ENCODE measurements at regions not wholly inside any gene's neighbourhood (a gene's known extent, or its start where the extent isn't known, plus 50 kb on each side); places are given as distances from the start of the nearest gene placed in this dataset.
"Not testable (repeated sequence)": the region's sequence is repeated elsewhere in the genome, so short reads cannot be mapped to it uniquely, and the experiment has no call there.

DNA sequence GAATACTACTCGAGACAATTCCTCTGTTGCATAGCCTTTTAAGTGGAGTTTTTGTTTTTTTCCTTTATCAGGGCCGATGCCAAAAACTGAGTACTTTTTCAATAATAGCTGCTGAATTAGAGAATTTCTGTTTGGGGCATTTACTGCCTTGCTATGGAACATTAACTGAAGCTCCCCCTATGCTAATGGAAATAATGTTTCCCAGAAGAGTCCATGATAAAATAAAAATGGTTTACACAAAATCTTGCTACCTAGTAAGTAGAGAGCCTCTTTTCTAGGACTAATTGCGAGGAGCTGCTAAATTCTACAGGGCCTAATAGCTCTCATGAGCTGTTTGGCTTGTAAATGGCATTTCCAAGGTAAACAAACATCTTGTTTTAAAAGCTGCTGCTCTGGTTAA lies 128.2 kb upstream of the MYO10 start:
- no peaks in the 10 kb centered on the region for H3K4me1 ChIP-seq (ENCODE audit: insufficient read depth, low read length, severe bottlenecking)
- H3K9me2 ChIP-seq (ENCODE audit: low read depth, low read length) = no peaks in the 10 kb centered on the region
- H2AFZ ChIP-seq (ENCODE audit: low read length) = no peak overlapping the region
- no peaks in the 10 kb centered on the region for H3K9me3 ChIP-seq (ENCODE audit: low read length)
- H3K79me2 ChIP-seq (ENCODE audit: insufficient read depth, low read length) = no peaks in the 10 kb centered on the region
- TF ChIP-seq EZH2 (IDR thresholded peaks at IDR 0.05; ENCODE audit: borderline replicate concordance, low read length) (no peak), CTCF (IDR thresholded peaks at IDR 0.05; ENCODE audit: low read length) (no peak)
- no peaks in the 10 kb centered on the region for H3K27me3 ChIP-seq (ENCODE audit: insufficient read depth, low read length)
- no peak overlapping the region for H3K9ac ChIP-seq (ENCODE audit: low read length)
- H3K36me3 ChIP-seq (ENCODE audit: insufficient read depth, low read length) = no peaks in the 10 kb centered on the region
- H3K4me3 ChIP-seq (ENCODE audit: low read depth, low read length, poor library complexity, severe bottlenecking) = no peak overlapping the region
- H3F3A ChIP-seq (ENCODE audit: insufficient read depth, low read length) = no peaks in the 10 kb centered on the region
- H3K27ac ChIP-seq (ENCODE audit: low read depth, low read length, poor library complexity, severe bottlenecking) = no peak overlapping the region
- no peaks in the 10 kb centered on the region for H4K20me1 ChIP-seq (ENCODE audit: insufficient read depth, low read length)
- H3K4me2 ChIP-seq (ENCODE audit: low read length) = no peak overlapping the region

GRCh38 chr5:17065458-17065857 lies 129.4 kb upstream of the MYO10 start:
- Histone ChIP-seq H3K9me3 (ENCODE audit: low read length) (no peaks in the 10 kb centered on the region), H3K27me3 (ENCODE audit: insufficient read depth, low read length) (no peaks in the 10 kb centered on the region), H3F3A (ENCODE audit: insufficient read depth, low read length) (no peaks in the 10 kb centered on the region), H4K20me1 (ENCODE audit: insufficient read depth, low read length) (no peaks in the 10 kb centered on the region), H3K4me2 (ENCODE audit: low read length) (no peak overlapping the region), H3K36me3 (ENCODE audit: insufficient read depth, low read length) (no peaks in the 10 kb centered on the region), H3K9me2 (ENCODE audit: low read depth, low read length) (no peaks in the 10 kb centered on the region), H3K79me2 (ENCODE audit: insufficient read depth, low read length) (no peaks in the 10 kb centered on the region), H3K4me1 (ENCODE audit: insufficient read depth, low read length, severe bottlenecking) (no peaks in the 10 kb centered on the region), H3K27ac (ENCODE audit: low read depth, low read length, poor library complexity, severe bottlenecking) (no peak overlapping the region), H2AFZ (ENCODE audit: low read length) (no peak overlapping the region), H3K9ac (ENCODE audit: low read length) (no peak overlapping the region), H3K4me3 (ENCODE audit: low read depth, low read length, poor library complexity, severe bottlenecking) (no peak overlapping the region)
- no peak for TF ChIP-seq EZH2 (IDR thresholded peaks at IDR 0.05; ENCODE audit: borderline replicate concordance, low read length)
- TF ChIP-seq CTCF (IDR thresholded peaks at IDR 0.05; ENCODE audit: low read length) = no peak

DNA sequence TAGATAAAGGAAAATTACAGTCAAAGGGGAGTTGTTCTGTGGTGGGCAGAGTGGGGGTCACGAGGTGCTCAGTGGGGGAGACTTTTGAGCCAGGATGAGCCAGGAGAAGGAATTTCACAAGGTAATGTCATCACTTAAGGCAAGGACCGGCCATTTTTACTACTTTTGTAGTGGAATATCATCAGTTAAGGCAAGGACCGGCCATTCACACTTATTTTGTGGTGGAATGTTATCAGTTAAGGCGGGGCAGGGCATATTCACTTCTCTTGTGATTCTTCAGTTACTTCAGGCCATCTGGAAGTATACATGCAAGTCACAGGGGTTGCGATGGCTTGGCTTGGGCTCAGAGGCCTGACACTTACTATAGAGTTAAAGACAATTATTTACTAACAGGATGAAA lies 129.9 kb upstream of the MYO10 start:
- not testable (repeated sequence) for H3K4me3 ChIP-seq (ENCODE audit: low read depth, low read length, poor library complexity, severe bottlenecking); H3K27me3 ChIP-seq (ENCODE audit: insufficient read depth, low read length); H3K36me3 ChIP-seq (ENCODE audit: insufficient read depth, low read length); H3K79me2 ChIP-seq (ENCODE audit: insufficient read depth, low read length); H3K4me1 ChIP-seq (ENCODE audit: insufficient read depth, low read length, severe bottlenecking); H3K9ac ChIP-seq (ENCODE audit: low read length); H3K9me3 ChIP-seq (ENCODE audit: low read length); H4K20me1 ChIP-seq (ENCODE audit: insufficient read depth, low read length); H3K4me2 ChIP-seq (ENCODE audit: low read length); H2AFZ ChIP-seq (ENCODE audit: low read length); H3K9me2 ChIP-seq (ENCODE audit: low read depth, low read length); H3F3A ChIP-seq (ENCODE audit: insufficient read depth, low read length); H3K27ac ChIP-seq (ENCODE audit: low read depth, low read length, poor library complexity, severe bottlenecking)

DNA sequence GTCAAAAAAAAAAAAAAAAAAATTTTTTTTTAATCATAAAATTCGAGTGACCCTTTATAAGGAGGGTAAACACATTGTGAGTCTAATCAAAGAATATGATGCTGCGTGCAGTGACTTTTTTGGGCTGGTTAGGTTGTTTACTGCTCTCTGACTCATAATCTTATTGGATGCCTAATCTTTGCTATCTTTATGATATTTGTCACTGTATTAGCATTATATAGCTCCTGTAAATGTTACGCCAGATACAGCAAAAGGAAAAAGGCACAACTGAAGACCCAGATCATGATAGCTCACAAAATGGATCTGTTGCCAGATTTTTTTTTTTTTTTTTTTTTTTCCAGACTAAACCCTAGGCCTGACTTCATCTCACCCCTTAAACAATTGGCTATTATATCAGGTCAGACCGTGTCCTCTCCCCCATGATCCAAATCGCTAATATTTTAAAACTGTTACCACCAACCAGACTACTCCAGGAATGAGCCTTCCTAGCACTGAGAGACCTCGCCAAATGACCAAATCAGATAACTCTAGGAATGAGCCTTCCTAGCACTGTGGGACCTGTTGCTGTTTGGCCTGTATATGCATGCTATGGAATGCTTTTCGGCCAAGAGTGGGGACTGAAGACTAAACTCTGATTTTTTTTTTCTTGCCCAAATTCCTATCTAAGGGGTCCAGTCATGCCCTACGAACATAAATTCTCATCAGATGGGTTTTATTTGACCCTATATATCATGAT lies 131.7 kb upstream of the MYO10 start:
- Histone ChIP-seq H3K4me2 (ENCODE audit: low read length) (no peak overlapping the region), H3K79me2 (ENCODE audit: insufficient read depth, low read length) (no peaks in the 10 kb centered on the region), H3K4me3 (ENCODE audit: low read depth, low read length, poor library complexity, severe bottlenecking) (no peak overlapping the region), H4K20me1 (ENCODE audit: insufficient read depth, low read length) (no peaks in the 10 kb centered on the region), H3K27me3 (ENCODE audit: insufficient read depth, low read length) (no peaks in the 10 kb centered on the region), H3K9ac (ENCODE audit: low read length) (no peak overlapping the region), H3F3A (ENCODE audit: insufficient read depth, low read length) (no peaks in the 10 kb centered on the region), H3K27ac (ENCODE audit: low read depth, low read length, poor library complexity, severe bottlenecking) (no peak overlapping the region), H3K9me2 (ENCODE audit: low read depth, low read length) (no peaks in the 10 kb centered on the region), H3K4me1 (ENCODE audit: insufficient read depth, low read length, severe bottlenecking) (no peaks in the 10 kb centered on the region), H2AFZ (ENCODE audit: low read length) (no peak overlapping the region), H3K36me3 (ENCODE audit: insufficient read depth, low read length) (no peaks in the 10 kb centered on the region), H3K9me3 (ENCODE audit: low read length) (no peaks in the 10 kb centered on the region)
- TF ChIP-seq EZH2 (IDR thresholded peaks at IDR 0.05; ENCODE audit: borderline replicate concordance, low read length) (no peak), CTCF (IDR thresholded peaks at IDR 0.05; ENCODE audit: low read length) (no peak)
